Suprapubic skin (tissue), 3 donors: ENCODE measurements at regions not wholly inside any gene's neighbourhood (a gene's known extent, or its start where the extent isn't known, plus 50 kb on each side); places are given as distances from the start of the nearest gene placed in this dataset.

Experiments used
- POLR2A ChIP-seq, 2 donors: fragments of 450-650 bp; IDR thresholded peaks; one replicate each; pipeline ENCODE4 v1.6.1; 2017; ENCODE audit warnings: antibody characterized with exemption in 2 of 2, mild to moderate bottlenecking in 2 of 2, moderate library complexity in 2 of 2
- TF ChIP-seq, protein P1 (sequence below), 2 donors: fragments of 200-600 bp in 1 of 2; fragments of 450-650 bp in 1 of 2; sonication (generic) in 1 of 2; IDR thresholded peaks; one replicate each; pipeline ENCODE4 v1.5.1; 2016 to 2019; ENCODE audit warnings: antibody characterized with exemption in 2 of 2, mild to moderate bottlenecking in 1 of 2, moderate library complexity in 1 of 2

GRCh38 chr5:2863675-2864433, 112.4 kb upstream of the IRX2 start:
- TF ChIP-seq, protein P1, sequence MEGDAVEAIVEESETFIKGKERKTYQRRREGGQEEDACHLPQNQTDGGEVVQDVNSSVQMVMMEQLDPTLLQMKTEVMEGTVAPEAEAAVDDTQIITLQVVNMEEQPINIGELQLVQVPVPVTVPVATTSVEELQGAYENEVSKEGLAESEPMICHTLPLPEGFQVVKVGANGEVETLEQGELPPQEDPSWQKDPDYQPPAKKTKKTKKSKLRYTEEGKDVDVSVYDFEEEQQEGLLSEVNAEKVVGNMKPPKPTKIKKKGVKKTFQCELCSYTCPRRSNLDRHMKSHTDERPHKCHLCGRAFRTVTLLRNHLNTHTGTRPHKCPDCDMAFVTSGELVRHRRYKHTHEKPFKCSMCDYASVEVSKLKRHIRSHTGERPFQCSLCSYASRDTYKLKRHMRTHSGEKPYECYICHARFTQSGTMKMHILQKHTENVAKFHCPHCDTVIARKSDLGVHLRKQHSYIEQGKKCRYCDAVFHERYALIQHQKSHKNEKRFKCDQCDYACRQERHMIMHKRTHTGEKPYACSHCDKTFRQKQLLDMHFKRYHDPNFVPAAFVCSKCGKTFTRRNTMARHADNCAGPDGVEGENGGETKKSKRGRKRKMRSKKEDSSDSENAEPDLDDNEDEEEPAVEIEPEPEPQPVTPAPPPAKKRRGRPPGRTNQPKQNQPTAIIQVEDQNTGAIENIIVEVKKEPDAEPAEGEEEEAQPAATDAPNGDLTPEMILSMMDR (IDR thresholded peaks at IDR 0.05), result no peak
- no peak for TF ChIP-seq POLR2A (IDR thresholded peaks at IDR 0.05)
